Osteocyte (in vitro differentiated cells): ENCODE measurements at regions not wholly inside any gene's neighbourhood (a gene's known extent, or its start where the extent isn't known, plus 50 kb on each side); places are given as distances from the start of the nearest gene placed in this dataset.
"Not testable (repeated sequence)": the region's sequence is repeated elsewhere in the genome, so short reads cannot be mapped to it uniquely, and the experiment has no call there.

Source experiments
- DNase-seq: peaks from one replicate; pipeline ENCODE4 v3.0.0; 2021; ENCODE audit warnings: mixed read lengths; ENCODE audit not compliant: unreplicated experiment; ENCODE audit errors: extremely low spot score
- H3K27ac Mint-ChIP-seq: one replicate; pipeline ENCODE4 v1.8.0; 2021; ENCODE audit warnings: mild to moderate bottlenecking, mixed read lengths; ENCODE audit not compliant: unreplicated experiment
- H3K27me3 Mint-ChIP-seq: one replicate; pipeline ENCODE4 v1.8.0; 2021; ENCODE audit warnings: mixed read lengths; ENCODE audit not compliant: unreplicated experiment
- H3K36me3 Mint-ChIP-seq: one replicate; pipeline ENCODE4 v1.8.0; 2021; ENCODE audit warnings: mixed read lengths; ENCODE audit not compliant: unreplicated experiment
- H3K4me1 Mint-ChIP-seq: one replicate; pipeline ENCODE4 v1.8.0; 2021; ENCODE audit warnings: mixed read lengths; ENCODE audit not compliant: unreplicated experiment
- H3K4me3 Mint-ChIP-seq: one replicate; pipeline ENCODE4 v1.8.0; 2021; ENCODE audit warnings: mild to moderate bottlenecking, moderate library complexity, mixed read lengths; ENCODE audit not compliant: unreplicated experiment
- H3K9me3 Mint-ChIP-seq: one replicate; pipeline ENCODE4 v1.8.0; 2021; ENCODE audit warnings: mixed read lengths; ENCODE audit not compliant: unreplicated experiment
- CTCF ChIP-seq: fragments of 200-600 bp; sonication (generic); IDR thresholded peaks from 2 replicates; pipeline ENCODE4 v1.5.0; 2021; ENCODE audit warnings: antibody characterized with exemption, mild to moderate bottlenecking, moderate library complexity

- Mint-ChIP-seq H3K9me3 (no peaks in the 10 kb centered on the region), H3K27ac (no peak overlapping the region), H3K4me1 (no peaks in the 10 kb centered on the region), H3K4me3 (no peak overlapping the region), H3K27me3 (no peaks in the 10 kb centered on the region), H3K36me3 (no peaks in the 10 kb centered on the region)
- DNase-seq: no peak
- TF ChIP-seq CTCF: no peak
Measured at GRCh38 chr4:117014236-117014635, 71.1 kb downstream of the TRAM1L1 start.

GRCh38 chr4:117010671-117011070 lies 74.7 kb downstream of the TRAM1L1 start:
- no peak for DNase-seq
- no peak overlapping the region for H3K27ac Mint-ChIP-seq

GRCh38 chr4:117001077-117001476 lies 84.3 kb downstream of the TRAM1L1 start:
- Mint-ChIP-seq H3K36me3 (no peaks in the 10 kb centered on the region), H3K4me1 (no peaks in the 10 kb centered on the region), H3K27ac (no peak overlapping the region), H3K4me3 (no peak overlapping the region), H3K9me3 (no peaks in the 10 kb centered on the region), H3K27me3 (peaks cover 9% of the 10 kb centered on the region)
- DNase-seq: no peak
- TF ChIP-seq CTCF: no peak

More at GRCh38 chr4:117010671-117011070, 74.7 kb downstream of the TRAM1L1 start:
- H3K4me3 Mint-ChIP-seq: no peak overlapping the region
- no peak for TF ChIP-seq CTCF
- no peaks in the 10 kb centered on the region for H3K4me1 Mint-ChIP-seq
- no peaks in the 10 kb centered on the region for H3K36me3 Mint-ChIP-seq
- H3K27me3 Mint-ChIP-seq: no peaks in the 10 kb centered on the region
- no peaks in the 10 kb centered on the region for H3K9me3 Mint-ChIP-seq

DNA sequence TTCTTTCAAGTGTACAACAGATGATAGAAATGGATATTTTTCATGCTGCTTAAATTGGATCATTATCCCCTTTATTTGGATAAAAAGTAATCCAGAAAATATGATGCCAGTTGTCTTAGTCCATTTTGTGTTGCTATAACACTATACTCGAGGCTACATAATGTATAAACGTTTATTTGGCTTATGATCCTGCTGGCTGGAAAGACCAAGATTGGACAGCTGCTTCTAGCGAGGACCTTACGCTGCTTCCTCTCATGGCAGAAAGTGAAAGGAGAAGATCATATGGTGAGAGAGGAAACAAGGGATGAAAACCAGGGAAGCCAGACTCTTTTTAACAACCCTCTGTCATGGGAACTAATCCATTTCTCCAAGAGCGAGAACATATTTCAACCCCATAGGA lies 102.7 kb downstream of the TRAM1L1 start:
- no peak for DNase-seq
- Mint-ChIP-seq H3K4me1 (no peaks in the 10 kb centered on the region), H3K27me3 (no peaks in the 10 kb centered on the region), H3K9me3 (no peaks in the 10 kb centered on the region), H3K36me3 (no peaks in the 10 kb centered on the region), H3K4me3 (no peak overlapping the region), H3K27ac (no peak overlapping the region)
- no peak for TF ChIP-seq CTCF

DNA sequence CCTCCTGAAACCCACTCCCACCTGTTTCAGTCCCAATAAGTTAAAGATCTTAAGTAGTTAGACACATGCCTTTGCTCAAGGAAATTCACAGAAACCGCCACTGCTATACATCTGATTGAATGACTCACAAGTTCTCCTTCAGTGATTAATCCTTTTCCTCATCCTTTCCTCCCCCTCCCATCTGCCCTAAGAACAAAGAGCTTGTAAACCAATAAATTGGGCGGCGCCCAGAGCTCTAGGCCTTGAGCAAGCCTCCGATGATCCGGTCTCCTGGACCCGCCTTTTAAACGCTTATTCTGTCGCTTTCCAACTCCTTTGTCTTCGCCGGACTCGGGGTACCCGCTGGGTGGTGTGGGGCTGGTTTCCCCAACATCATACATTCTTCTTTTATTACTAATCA lies 104.9 kb downstream of the TRAM1L1 start:
- H3K4me3 Mint-ChIP-seq, H3K4me1 Mint-ChIP-seq, DNase-seq, H3K9me3 Mint-ChIP-seq, H3K27me3 Mint-ChIP-seq, H3K36me3 Mint-ChIP-seq, H3K27ac Mint-ChIP-seq: not testable (repeated sequence)

DNA sequence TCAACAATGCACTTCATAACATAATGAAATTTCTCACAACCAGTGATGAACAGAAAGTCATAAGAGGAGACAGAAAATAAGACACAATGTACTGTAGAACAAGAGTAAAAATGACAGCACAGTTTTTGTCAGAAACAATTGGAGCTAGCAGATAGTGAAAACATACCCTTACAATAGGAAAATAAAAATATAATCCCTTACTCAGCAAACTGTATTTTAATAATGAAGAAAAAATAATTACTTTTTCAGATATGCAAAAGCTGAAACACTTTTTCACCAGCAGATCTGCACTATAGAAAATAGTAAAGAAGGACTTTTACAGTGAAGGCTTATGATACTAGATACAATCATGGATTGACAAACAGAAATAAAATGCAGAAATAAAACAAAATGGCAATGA lies 126.3 kb downstream of the TRAM1L1 start:
- Mint-ChIP-seq H3K9me3 (no peaks in the 10 kb centered on the region), H3K4me1 (no peaks in the 10 kb centered on the region), H3K27ac (no peak overlapping the region), H3K4me3 (no peak overlapping the region), H3K27me3 (peaks cover 14% of the 10 kb centered on the region), H3K36me3 (no peaks in the 10 kb centered on the region)
- TF ChIP-seq CTCF: no peak
- DNase-seq: no peak
